GM21737 (cell line): ENCODE measurements at regions not wholly inside any gene's neighbourhood (a gene's known extent, or its start where the extent isn't known, plus 50 kb on each side); places are given as distances from the start of the nearest gene placed in this dataset.

Experiments used
- ATAC-seq: cut with Tn5 transposase; IDR thresholded peaks from one replicate; pipeline ENCODE4 v1.9.1; 2021; ENCODE audit warnings: mild to moderate bottlenecking, moderate library complexity; ENCODE audit not compliant: unreplicated experiment

DNA sequence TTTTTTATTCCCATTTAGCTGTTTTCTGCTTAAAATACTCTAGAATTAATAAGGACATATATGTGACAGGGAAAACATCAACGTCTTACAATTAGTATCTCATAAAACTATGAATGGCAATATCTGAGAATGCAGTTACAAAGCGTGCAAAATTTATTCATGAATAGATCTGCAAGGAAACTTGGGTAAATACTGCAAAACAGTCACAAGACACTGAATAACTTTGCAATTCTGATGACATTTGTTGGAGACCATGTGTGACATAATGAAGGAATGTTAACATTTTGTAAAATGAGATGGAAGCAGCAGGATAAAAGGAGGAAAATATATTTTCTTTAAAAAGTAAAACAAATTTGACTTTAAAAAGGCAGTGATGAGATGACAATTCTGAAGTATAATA lies 480.9 kb upstream of the SEMA6A start:
- ATAC-seq: no peak

GRCh38 chr5:117054911-117055310 lies 480.3 kb upstream of the SEMA6A start:
- ATAC-seq: no peak

DNA sequence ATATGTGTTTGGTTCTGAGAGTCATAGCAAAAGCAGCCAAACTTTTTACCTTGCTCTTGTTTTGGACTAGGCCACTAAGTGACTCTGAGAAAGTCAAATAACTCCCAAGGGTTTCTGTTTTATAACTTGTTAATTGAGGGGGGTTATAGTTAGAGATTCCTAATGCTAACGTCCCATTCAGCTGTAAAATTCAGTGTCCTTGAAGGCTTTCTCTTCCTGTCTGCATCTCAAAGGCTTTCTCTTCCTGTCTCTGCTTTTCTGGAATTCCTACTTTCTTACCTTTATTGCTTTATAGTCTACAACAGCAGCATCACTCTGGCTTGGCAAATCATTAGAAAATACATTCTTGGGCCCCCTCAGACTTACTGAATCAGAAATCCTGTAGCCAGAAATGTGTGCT lies 479.5 kb upstream of the SEMA6A start:
- ATAC-seq: no peak

DNA sequence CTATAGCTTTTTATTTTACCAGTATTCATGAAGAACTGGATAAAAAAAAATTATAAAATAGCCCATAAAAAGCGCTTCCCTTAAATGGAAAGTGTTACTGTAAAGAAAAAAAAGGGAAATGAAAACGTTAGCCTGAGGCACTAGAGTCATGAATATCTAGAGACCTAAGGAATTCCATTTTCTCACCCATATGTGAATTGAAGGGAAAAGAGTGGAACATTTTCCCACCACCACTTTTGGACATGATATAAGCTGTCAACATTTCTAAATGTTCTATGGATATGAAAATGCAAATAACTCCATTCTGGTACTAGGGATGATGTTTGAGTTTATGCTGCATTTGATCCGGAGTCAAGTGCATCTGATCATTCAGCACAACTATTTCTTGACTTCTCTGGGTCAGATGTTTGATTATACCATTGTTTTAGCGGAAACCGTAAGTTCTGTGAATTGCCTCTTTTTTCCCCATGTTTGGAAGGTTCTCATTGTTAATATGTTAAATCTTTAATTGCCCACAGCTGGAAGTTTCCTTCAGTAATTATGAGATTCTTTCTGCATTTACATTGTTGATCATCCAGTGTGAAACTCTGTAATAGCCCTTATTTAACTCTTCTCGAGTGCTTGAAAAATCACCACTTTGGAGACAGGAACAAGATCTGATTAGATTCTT lies 467.4 kb upstream of the SEMA6A start:
- ATAC-seq: no peak

- no peak for ATAC-seq
Observed at GRCh38 chr5:117039035-117039434, 464.4 kb upstream of the SEMA6A start.

DNA sequence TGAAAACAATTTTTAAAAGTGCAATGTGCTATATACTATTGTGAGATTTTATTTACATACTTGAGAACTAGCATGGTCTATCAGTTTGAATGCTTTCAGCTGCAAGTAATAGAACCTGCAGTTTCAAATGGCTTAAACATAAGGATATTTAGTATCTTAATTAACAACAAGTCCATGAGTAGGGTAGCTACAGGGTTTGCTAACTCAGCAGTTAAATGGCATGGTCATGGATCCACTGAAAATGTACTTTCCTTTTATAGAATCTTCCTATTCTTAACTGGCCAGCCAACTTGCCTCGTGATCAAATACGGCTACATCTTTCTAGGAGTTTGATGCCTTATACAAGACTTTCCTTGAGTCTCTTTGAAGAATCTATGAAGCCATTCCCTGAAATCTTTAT lies 452.8 kb upstream of the SEMA6A start:
- ATAC-seq: no peak

DNA sequence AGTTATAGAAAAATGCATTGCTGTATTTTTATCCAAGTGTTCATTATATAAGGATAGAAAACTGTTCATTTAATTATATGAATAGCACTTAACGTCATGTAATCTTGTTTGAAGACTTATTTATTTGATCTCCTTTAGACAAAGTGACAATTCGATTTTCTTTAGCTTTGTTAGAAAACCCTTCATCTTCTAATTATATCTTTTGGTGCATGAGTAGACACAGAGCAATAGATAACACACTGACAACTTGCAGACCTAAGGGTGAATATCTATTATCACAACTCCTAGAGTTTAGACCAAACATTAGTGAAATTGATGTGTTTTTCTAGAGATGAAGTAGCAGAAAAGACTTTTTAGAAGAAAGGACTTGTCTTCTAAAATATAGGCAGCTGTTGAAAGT lies 446.4 kb upstream of the SEMA6A start:
- no peak for ATAC-seq

DNA sequence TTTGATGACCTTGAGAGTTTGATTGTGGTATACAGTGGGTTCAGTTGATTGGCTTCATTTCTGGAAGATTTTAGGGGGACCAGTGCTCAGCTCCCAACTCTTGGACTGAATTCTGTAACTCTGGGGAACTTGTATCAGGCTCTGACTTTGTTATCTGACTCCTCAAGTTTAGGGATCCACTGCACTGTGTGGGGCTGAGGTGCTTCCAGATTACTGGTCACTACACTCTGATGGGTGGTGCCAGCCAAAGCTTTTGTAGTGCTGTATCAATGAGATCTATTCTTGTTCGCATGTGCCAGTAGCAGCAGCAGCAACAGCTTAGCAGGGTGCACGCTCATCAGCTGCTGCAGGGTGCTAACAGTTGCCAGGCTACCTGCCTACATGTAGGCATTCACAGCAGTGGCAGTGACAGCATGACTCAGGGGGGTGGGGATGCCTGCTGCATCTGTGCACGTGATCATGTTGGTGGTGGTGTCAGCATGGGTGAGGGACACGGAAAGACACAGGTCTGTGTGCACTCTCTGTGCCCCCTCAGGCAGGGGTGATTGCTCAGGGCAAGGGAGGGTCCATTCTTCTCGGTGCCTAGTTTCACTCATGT lies 438.8 kb upstream of the SEMA6A start:
- no peak for ATAC-seq

- no peak for ATAC-seq
Observed at GRCh38 chr5:117010574-117010973, 436.0 kb upstream of the SEMA6A start.

- ATAC-seq: no peak
Observed at GRCh38 chr5:116998024-116998423, 423.4 kb upstream of the SEMA6A start.

GRCh38 chr5:116992681-116993080 lies 418.1 kb upstream of the SEMA6A start:
- ATAC-seq: no peak

GRCh38 chr5:116989995-116990394 lies 415.4 kb upstream of the SEMA6A start:
- no peak for ATAC-seq

- ATAC-seq: no peak
Observed at GRCh38 chr5:116982035-116982434, 407.4 kb upstream of the SEMA6A start.

- no peak for ATAC-seq
Observed at GRCh38 chr5:116980581-116980980, 406.0 kb upstream of the SEMA6A start.

DNA sequence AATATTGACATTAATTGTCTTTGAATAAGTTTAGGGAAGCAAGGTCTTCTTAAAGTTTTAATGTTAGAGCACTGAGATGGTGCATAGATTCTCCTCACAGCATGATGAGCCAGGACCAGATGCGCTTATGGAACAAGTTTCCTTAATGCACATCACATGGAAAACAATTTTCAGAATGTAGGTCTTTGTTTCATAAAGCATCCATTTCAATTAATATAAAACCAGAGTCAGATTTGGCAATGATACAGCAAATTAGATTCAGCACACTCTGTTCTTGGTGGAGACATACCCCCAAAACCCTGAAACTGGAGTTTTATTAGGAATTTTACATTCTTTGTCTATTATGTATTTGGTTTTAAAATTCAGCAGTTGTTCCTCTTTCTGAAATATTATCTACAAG lies 402.1 kb upstream of the SEMA6A start:
- ATAC-seq: no peak

DNA sequence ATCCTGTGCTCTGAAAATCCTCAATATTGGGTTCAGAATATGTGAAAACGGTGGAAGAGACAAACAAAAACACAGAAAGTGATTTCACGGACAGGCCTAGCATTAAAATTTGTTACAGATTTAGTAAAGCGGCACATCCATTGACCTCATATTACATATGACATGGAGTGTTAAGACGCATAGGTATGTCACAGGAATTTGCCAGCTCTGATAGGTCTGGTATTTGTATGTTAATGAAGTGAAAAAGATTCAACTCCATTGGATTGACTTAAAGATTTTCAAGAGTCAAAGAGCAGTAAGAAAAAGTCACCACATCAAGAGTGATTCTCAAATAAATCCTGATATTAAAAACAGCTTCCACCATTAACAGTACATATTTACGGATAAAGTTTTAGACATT lies 396.5 kb upstream of the SEMA6A start:
- ATAC-seq: no peak

GRCh38 chr5:116970318-116970717 lies 395.7 kb upstream of the SEMA6A start:
- no peak for ATAC-seq

GRCh38 chr5:116964438-116964837 lies 389.8 kb upstream of the SEMA6A start:
- ATAC-seq: no peak

GRCh38 chr5:116961021-116961420 lies 386.4 kb upstream of the SEMA6A start:
- no peak for ATAC-seq

- no peak for ATAC-seq
Observed at GRCh38 chr5:116959843-116960242, 385.2 kb upstream of the SEMA6A start.

- no peak for ATAC-seq
Observed at GRCh38 chr5:116953251-116953930, 378.8 kb upstream of the SEMA6A start.

DNA sequence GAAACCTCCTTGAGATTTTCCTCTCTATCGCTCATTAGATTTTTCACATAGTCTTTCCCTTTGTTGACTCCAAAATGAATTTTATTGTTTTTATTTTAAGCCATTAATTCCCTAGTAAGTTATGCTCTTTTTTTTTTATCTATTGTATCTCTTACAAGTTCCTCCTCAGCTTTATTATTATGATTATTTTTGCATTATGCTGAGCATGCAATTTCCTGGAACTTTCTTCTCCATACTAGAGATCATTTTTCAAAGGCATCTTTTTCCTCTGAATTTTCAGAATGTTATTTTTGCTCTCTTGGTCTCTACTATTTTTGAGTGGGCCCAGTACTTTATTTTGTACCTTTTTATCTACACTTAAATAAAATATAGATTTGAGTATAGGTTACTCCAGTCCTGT lies 376.6 kb upstream of the SEMA6A start:
- ATAC-seq: no peak
